Naive B cell (primary cell): ENCODE measurements at regions not wholly inside any gene's neighbourhood (a gene's known extent, or its start where the extent isn't known, plus 50 kb on each side); places are given as distances from the start of the nearest gene placed in this dataset.

Experiments used
- ATAC-seq, 2 donors: fragments of 150-1000 bp; cut with Tn5 transposase; 2 replicates each; pipeline ENCODE4 v1.10.0; 2021; ENCODE audit warnings: low read depth in 2 of 2, mild to moderate bottlenecking in 2 of 2, moderate library complexity in 2 of 2
- DNase-seq: peaks from one replicate; pipeline ENCODE4 v3.0.0; 2022
- H3K27ac Mint-ChIP-seq, 6 donors: one replicate each; pipeline ENCODE4 v1.8.0; 2020 to 2022; ENCODE audit warnings: mild to moderate bottlenecking in 6 of 6, mixed read lengths in 6 of 6, moderate library complexity in 5 of 6, inconsistent platforms in 2 of 6
- H3K27me3 Mint-ChIP-seq, 3 donors: one replicate each; pipeline ENCODE4 v1.8.0; 2021 to 2022; ENCODE audit warnings: mixed read lengths in 3 of 3, mild to moderate bottlenecking in 1 of 3
- H3K36me3 Mint-ChIP-seq, 2 donors: one replicate each; pipeline ENCODE4 v1.8.0; 2020 to 2022; ENCODE audit warnings: mixed read lengths in 2 of 2, inconsistent platforms in 1 of 2, mild to moderate bottlenecking in 1 of 2
- H3K4me1 Mint-ChIP-seq, 3 donors: one replicate each; pipeline ENCODE4 v1.8.0; 2020 to 2022; ENCODE audit warnings: mixed read lengths in 3 of 3, inconsistent platforms in 1 of 3, mild to moderate bottlenecking in 1 of 3, moderate library complexity in 1 of 3
- H3K4me3 Mint-ChIP-seq, 8 donors: one replicate each; pipeline ENCODE4 v1.8.0; 2020 to 2022; ENCODE audit warnings: mild to moderate bottlenecking in 8 of 8, mixed read lengths in 8 of 8, moderate library complexity in 8 of 8, inconsistent platforms in 2 of 8
- H3K9me3 Mint-ChIP-seq, 7 donors: one replicate each; pipeline ENCODE4 v1.8.0; 2020 to 2022; ENCODE audit warnings: mixed read lengths in 7 of 7, mild to moderate bottlenecking in 5 of 7, inconsistent platforms in 2 of 7, moderate library complexity in 1 of 7

- H3K9me3 Mint-ChIP-seq = peaks cover 6 to 19% (median 12%) of the 10 kb centered on the region in 7 donors
- ATAC-seq (no peak), DNase-seq (no peak)
- no peak overlapping the region for H3K4me3 Mint-ChIP-seq
- H3K4me1 Mint-ChIP-seq = no peaks in the 10 kb centered on the region
- no peaks in the 10 kb centered on the region for H3K36me3 Mint-ChIP-seq
- no peaks in the 10 kb centered on the region for H3K27me3 Mint-ChIP-seq
- no peak overlapping the region for H3K27ac Mint-ChIP-seq
These were observed 327.3 kb downstream of the FRK start for GRCh38 chr6:115733426-115733825.

DNA sequence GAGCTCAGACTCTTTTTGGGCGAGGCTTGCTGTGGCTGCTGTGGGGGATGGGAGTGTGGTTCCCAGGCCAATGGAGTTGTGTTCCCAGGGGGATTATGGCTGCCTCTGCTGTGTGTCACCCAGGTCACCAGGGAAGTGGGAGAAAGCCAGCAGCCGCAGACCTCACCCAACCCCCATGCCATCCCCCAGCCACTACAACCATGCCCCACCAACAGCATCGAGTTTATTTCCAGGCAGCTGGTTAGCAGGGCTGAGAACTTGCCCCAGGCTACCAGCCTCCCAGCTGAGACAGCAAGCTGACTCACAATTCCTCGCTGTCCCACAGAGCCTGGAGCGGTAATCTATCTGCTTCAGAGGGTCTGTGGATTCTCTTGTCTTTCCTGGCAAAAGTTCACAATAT lies 331.7 kb downstream of the FRK start:
- Mint-ChIP-seq H3K9me3 (peaks cover 0 to 11% (median 2%) of the 10 kb centered on the region in 7 donors), H3K4me1 (no peaks in the 10 kb centered on the region), H3K27ac (peak overlapping the region in 1 of 6 donors; percentile 45), H3K27me3 (no peaks in the 10 kb centered on the region), H3K4me3 (no peak overlapping the region), H3K36me3 (no peaks in the 10 kb centered on the region)
- DNase-seq (no peak), ATAC-seq (no peak)

- ATAC-seq = no peak
- no peaks in the 10 kb centered on the region for H3K36me3 Mint-ChIP-seq
- DNase-seq = no peak
- no peak overlapping the region for H3K27ac Mint-ChIP-seq
- H3K4me3 Mint-ChIP-seq = no peak overlapping the region
- no peaks in the 10 kb centered on the region for H3K4me1 Mint-ChIP-seq
- no peaks in the 10 kb centered on the region for H3K27me3 Mint-ChIP-seq
- H3K9me3 Mint-ChIP-seq = peaks cover 0 to 11% (median 4%) of the 10 kb centered on the region in 7 donors
These were observed 332.5 kb downstream of the FRK start for GRCh38 chr6:115728171-115728570.

DNA sequence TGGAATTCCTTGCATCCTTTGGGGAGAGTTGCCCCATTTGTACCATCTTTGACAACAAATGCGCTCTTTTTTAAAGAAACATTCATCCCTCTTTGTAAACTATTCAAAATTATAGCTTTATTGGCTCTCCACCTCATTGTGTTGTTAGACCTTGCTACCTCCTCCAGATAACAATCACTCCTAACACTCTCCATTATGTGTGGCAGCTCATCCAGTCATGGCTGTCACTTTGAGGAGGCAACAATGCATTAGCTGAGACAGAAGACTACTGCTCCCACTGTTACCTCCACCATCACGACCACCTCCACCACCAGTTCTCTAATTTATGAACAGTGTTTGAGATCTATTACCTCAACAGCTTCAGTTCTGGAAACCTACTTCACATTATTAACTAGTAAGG lies 339.1 kb downstream of the FRK start:
- Mint-ChIP-seq H3K27ac (no peak overlapping the region), H3K4me3 (no peak overlapping the region), H3K36me3 (no peaks in the 10 kb centered on the region), H3K4me1 (no peaks in the 10 kb centered on the region), H3K9me3 (peaks cover 0 to 9% (median 3%) of the 10 kb centered on the region in 7 donors), H3K27me3 (no peaks in the 10 kb centered on the region)
- DNase-seq (no peak), ATAC-seq (no peak)

- H3K27me3 Mint-ChIP-seq = no peaks in the 10 kb centered on the region
These were observed 339.8 kb downstream of the FRK start for GRCh38 chr6:115720900-115721299.

DNA sequence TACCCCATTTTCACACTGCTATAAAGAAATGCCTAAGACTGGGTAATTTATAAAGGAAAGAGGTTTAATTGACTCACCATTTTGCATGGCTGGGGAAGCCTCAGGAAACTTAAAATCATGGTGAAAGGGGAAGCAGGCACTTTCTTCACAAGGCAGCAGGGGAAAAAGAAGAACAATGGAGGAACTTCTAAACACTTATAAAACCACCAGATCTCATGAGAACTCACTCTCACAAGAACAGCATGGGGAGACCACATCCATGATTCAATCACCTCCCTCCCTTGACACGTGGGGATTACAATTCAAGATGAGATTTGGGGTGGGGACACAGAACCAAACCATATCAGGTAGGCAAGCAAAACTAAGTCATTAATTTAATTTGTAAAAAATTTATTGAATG lies 343.2 kb downstream of the FRK start:
- Mint-ChIP-seq H3K4me3 (no peak overlapping the region), H3K27me3 (no peaks in the 10 kb centered on the region), H3K4me1 (no peaks in the 10 kb centered on the region), H3K36me3 (no peaks in the 10 kb centered on the region), H3K9me3 (peaks cover 0 to 4% (median 0%) of the 10 kb centered on the region in 7 donors), H3K27ac (no peak overlapping the region)
- ATAC-seq (no peak), DNase-seq (no peak)

More at GRCh38 chr6:115720900-115721299, 339.8 kb downstream of the FRK start:
- Mint-ChIP-seq H3K9me3 (peaks cover 0 to 9% (median 1%) of the 10 kb centered on the region in 7 donors), H3K4me1 (no peaks in the 10 kb centered on the region), H3K27ac (peak overlapping the region in 1 of 6 donors; percentile 5), H3K4me3 (no peak overlapping the region), H3K36me3 (no peaks in the 10 kb centered on the region)
- DNase-seq = no peak
- ATAC-seq = no peak

DNA sequence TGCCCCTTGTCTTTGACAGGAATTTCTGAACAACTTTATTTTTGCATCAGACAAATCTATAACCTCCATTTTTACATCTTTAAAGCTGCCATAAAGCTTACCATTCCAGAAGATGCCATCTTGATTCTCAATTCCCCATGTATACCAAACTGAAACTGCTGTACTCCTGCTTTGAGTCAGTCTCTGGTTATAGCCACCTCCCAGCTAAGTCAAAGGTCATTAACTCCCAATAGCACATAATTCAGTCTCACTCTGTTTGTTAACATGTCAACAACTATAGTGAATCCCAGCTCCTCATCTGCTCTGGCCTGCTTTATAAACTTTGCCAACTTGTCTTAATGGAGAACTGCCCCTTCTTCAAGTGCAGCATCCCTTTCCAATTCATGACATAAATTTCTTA lies 343.6 kb downstream of the FRK start:
- Mint-ChIP-seq H3K4me1 (no peaks in the 10 kb centered on the region), H3K36me3 (no peaks in the 10 kb centered on the region), H3K9me3 (peaks cover 0 to 4% (median 0%) of the 10 kb centered on the region in 7 donors), H3K4me3 (no peak overlapping the region), H3K27ac (no peak overlapping the region), H3K27me3 (no peaks in the 10 kb centered on the region)
- DNase-seq = no peak
- ATAC-seq = no peak

DNA sequence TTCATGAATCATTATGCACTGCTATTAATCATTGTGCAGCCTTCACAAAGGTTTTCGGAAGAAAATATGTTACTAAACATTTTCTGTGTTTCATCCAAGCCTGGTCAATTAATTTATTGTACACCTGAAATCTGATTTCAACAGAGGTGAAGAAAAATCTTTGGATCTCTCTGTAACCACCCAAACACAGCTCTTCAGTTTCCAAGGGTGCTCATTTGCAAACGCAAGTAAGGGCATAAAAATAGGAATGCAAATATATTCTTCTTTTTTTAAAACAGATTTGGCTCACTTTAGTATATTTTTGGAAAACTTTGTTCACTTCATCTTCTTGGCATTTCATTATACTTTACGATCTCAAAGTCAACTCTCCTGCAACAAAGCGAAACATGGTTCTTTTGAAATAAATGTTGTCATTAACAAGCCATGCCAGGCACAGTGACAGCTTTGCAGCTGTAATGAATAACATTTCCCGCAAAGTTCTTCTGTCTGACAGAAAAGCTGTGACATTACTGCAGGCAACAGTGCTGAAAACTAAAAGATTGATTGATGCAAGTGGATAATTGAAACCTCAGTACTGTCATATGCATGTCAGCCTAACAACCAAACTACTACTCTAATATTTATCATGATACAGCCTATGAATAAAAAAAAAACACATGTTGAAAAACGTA lies 348.3 kb downstream of the FRK start:
- H3K27ac Mint-ChIP-seq = no peak overlapping the region
- H3K9me3 Mint-ChIP-seq = peaks cover 0 to 2% (median 0%) of the 10 kb centered on the region in 7 donors
- no peak for DNase-seq
- no peak overlapping the region for H3K4me3 Mint-ChIP-seq
- ATAC-seq = no peak
- no peaks in the 10 kb centered on the region for H3K36me3 Mint-ChIP-seq
- H3K4me1 Mint-ChIP-seq = no peaks in the 10 kb centered on the region
- no peaks in the 10 kb centered on the region for H3K27me3 Mint-ChIP-seq

DNA sequence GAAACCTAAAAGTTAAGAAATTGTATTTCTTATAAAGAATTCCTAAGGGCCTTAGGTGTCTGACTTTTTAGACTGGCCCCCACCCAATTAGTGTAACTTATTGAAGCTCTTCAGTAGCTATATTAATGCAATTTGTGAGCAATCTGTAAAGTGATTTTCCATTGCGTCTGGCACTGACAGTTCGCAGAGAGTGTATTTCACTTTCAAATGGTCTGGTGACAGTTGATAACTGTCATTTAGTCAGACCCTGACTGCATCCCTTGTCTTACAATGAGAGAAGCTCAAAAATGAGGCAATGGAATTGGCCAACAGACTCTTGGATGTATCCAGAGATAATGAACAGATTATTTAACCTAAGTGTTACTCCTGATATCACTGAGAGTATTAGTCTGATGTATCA lies 351.8 kb downstream of the FRK start:
- Mint-ChIP-seq H3K27me3 (no peaks in the 10 kb centered on the region), H3K9me3 (peaks cover 0 to 3% (median 0%) of the 10 kb centered on the region in 7 donors), H3K4me1 (no peaks in the 10 kb centered on the region), H3K27ac (no peak overlapping the region), H3K4me3 (no peak overlapping the region), H3K36me3 (no peaks in the 10 kb centered on the region)
- DNase-seq = no peak
- ATAC-seq = no peak

- no peaks in the 10 kb centered on the region for H3K27me3 Mint-ChIP-seq
- no peaks in the 10 kb centered on the region for H3K4me1 Mint-ChIP-seq
- ATAC-seq (no peak), DNase-seq (no peak)
- H3K27ac Mint-ChIP-seq = no peak overlapping the region
- no peaks in the 10 kb centered on the region for H3K36me3 Mint-ChIP-seq
- peaks cover 4 to 13% (median 6%) of the 10 kb centered on the region in 7 donors for H3K9me3 Mint-ChIP-seq
- no peak overlapping the region for H3K4me3 Mint-ChIP-seq
These were observed 353.7 kb downstream of the FRK start for GRCh38 chr6:115706981-115707380.

- Mint-ChIP-seq H3K27ac (no peak overlapping the region), H3K9me3 (peaks cover 4 to 19% (median 8%) of the 10 kb centered on the region in 7 donors), H3K36me3 (no peaks in the 10 kb centered on the region), H3K27me3 (no peaks in the 10 kb centered on the region), H3K4me1 (no peaks in the 10 kb centered on the region), H3K4me3 (no peak overlapping the region)
- DNase-seq = no peak
- no peak for ATAC-seq
These were observed 354.4 kb downstream of the FRK start for GRCh38 chr6:115706324-115706723.

- H3K9me3 Mint-ChIP-seq = peaks cover 4 to 19% (median 10%) of the 10 kb centered on the region in 7 donors
- no peaks in the 10 kb centered on the region for H3K36me3 Mint-ChIP-seq
- H3K4me1 Mint-ChIP-seq = no peaks in the 10 kb centered on the region
- DNase-seq (no peak), ATAC-seq (no peak)
- H3K4me3 Mint-ChIP-seq = no peak overlapping the region
- H3K27ac Mint-ChIP-seq = no peak overlapping the region
- no peaks in the 10 kb centered on the region for H3K27me3 Mint-ChIP-seq
These were observed 356.7 kb downstream of the FRK start for GRCh38 chr6:115704028-115704427.

GRCh38 chr6:115691433-115691832 lies 369.3 kb downstream of the FRK start:
- no peaks in the 10 kb centered on the region for H3K4me1 Mint-ChIP-seq
- no peak for DNase-seq
- peaks cover 0 to 5% (median 2%) of the 10 kb centered on the region in 7 donors for H3K9me3 Mint-ChIP-seq
- no peaks in the 10 kb centered on the region for H3K27me3 Mint-ChIP-seq
- no peak for ATAC-seq
- H3K36me3 Mint-ChIP-seq = no peaks in the 10 kb centered on the region
- H3K27ac Mint-ChIP-seq = no peak overlapping the region
- H3K4me3 Mint-ChIP-seq = no peak overlapping the region

GRCh38 chr6:115690854-115691253 lies 369.8 kb downstream of the FRK start:
- H3K9me3 Mint-ChIP-seq = peaks cover 0 to 5% (median 0%) of the 10 kb centered on the region in 7 donors
- no peak overlapping the region for H3K4me3 Mint-ChIP-seq
- no peaks in the 10 kb centered on the region for H3K27me3 Mint-ChIP-seq
- ATAC-seq = no peak
- H3K4me1 Mint-ChIP-seq = no peaks in the 10 kb centered on the region
- H3K27ac Mint-ChIP-seq = no peak overlapping the region
- DNase-seq = no peak
- H3K36me3 Mint-ChIP-seq = no peaks in the 10 kb centered on the region
